AG04449 (cell line): ENCODE measurements at regions not wholly inside any gene's neighbourhood (a gene's known extent, or its start where the extent isn't known, plus 50 kb on each side); places are given as distances from the start of the nearest gene placed in this dataset.

Experiments
- CTCF ChIA-PET: fragments of 350-600 bp; formaldehyde crosslinking; extraction: SDS; loops from one replicate; lab custom pipeline; 2021; ENCODE audit warnings: antibody characterized with exemption; lab: Yijun Ruan, JAX
- POLR2A ChIA-PET: fragments of 400-600, 350-600 bp; formaldehyde crosslinking; extraction: SDS; loops from one replicate; lab custom pipeline; 2020; ENCODE audit warnings: antibody characterized with exemption, inconsistent platforms; lab: Yijun Ruan, JAX
- DNase-seq: peaks from one replicate; pipeline ENCODE4 v3.0.0-alpha.2; 2010; ENCODE audit warnings: low read depth, low spot score
- H3K4me3 ChIP-seq: 2 replicates; pipeline ENCODE4 v1.5.1; 2011; ENCODE audit warnings: low read depth, mild to moderate bottlenecking, control low read depth, low read length
- TF ChIP-seq, protein P1 (sequence below): IDR thresholded peaks from one replicate; pipeline ENCODE4 v1.5.1; 2011; ENCODE audit warnings: mild to moderate bottlenecking, moderate library complexity, low read length, control low read depth, inconsistent platforms; ENCODE audit not compliant: insufficient read depth; ENCODE audit errors: missing control alignments

DNA sequence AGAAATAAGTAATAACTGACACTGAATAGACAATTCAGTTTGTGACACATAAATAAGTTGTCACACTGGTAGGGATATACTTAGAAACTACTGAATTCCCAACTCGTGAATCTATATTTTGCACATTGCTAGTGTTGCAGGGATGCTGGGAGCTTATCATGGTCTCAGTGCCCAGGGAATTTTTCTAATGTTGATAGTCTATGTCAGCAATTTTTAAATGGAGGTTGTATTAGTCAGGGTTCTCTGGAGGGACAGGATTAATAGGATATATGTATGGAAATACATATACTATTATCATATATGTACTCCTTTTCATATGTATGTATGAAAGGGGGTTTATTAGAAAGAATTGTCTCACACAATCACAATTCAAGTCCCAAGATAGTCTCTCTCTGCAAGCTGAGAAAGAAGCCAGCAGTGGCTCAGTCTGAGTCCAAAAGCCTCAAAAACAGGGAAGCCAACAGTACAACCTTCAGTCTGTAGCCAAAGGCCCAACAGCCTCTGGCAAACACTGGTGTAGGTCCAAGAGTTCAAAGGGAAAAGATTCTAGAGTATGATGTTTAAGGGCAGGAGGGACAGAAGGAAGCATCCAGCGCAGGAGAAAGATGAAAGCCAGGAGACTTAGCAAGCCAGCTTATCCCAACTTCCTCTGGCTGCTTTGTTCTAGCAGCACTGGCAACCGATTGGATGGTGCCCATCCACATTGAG lies 980.9 kb upstream of the GJE1 start:
- H3K4me3 ChIP-seq: no peak overlapping the region
- no peak for DNase-seq
- POLR2A ChIA-PET: no interaction called here
- CTCF ChIA-PET: no interaction called here
- TF ChIP-seq, protein P1, sequence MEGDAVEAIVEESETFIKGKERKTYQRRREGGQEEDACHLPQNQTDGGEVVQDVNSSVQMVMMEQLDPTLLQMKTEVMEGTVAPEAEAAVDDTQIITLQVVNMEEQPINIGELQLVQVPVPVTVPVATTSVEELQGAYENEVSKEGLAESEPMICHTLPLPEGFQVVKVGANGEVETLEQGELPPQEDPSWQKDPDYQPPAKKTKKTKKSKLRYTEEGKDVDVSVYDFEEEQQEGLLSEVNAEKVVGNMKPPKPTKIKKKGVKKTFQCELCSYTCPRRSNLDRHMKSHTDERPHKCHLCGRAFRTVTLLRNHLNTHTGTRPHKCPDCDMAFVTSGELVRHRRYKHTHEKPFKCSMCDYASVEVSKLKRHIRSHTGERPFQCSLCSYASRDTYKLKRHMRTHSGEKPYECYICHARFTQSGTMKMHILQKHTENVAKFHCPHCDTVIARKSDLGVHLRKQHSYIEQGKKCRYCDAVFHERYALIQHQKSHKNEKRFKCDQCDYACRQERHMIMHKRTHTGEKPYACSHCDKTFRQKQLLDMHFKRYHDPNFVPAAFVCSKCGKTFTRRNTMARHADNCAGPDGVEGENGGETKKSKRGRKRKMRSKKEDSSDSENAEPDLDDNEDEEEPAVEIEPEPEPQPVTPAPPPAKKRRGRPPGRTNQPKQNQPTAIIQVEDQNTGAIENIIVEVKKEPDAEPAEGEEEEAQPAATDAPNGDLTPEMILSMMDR: no peak

DNA sequence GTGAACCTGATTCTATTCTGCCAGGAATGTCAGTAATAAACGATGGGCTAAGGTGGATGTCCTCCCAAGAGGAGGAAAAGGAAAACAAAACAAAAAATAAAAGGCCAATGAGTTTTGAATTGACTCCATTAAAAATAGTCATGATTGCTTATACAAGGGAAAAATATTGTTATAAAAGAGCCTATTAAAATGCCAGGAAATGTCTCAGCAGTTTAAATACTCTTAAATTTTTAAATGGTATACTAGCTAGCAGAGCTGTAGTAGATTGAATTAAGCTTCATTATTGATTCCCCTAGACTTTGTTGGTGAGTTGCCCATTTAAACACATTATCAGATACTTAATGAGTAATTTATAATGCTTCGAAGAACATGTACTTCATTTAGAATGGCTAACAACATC lies 990.9 kb upstream of the GJE1 start:
- DNase-seq: no peak
- TF ChIP-seq, protein P1: no peak
- CTCF ChIA-PET: no interaction called here
- H3K4me3 ChIP-seq: no peak overlapping the region
- POLR2A ChIA-PET: no interaction called here

DNA sequence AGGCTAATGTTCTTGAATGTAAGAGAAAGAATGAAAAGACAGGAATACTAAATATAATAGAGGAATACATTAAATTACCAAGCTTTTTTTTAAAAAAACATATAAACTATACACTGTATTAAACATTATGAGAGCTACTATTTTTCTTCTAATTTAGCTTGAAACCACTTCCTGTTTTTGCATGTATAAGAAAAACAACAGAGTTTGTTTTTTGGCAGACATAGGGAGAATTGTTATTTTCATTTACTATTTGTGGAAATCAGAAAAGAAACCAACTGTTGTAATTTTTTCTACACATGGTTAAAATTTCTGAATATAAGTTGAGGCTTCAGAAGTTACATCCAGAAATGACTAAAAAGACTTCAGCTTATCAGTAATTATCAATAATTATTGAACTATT lies 991.8 kb upstream of the GJE1 start:
- H3K4me3 ChIP-seq: no peak overlapping the region
- DNase-seq: no peak
- ChIA-PET POLR2A (no interaction called here), CTCF (no interaction called here)
- TF ChIP-seq, protein P1: no peak

DNA sequence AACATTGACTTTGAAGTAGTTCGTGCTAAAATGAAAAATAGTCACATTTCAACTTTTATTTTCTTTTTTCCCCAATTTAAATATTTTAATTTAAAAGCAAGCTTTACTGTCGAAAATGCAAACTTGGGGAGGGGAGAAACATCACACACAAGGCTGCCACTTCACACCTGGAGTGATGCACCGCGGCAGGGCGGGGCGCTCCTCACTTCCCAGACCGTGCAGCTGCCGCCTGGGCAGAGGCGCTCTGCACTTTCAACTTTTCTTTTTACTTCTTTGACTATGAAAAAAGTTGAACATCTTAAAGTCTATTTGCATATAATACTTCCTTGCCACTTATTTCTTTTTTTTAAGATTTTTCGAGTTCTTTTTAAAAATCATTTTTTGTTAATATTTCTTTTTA lies 993.3 kb upstream of the GJE1 start:
- CTCF ChIA-PET: no interaction called here
- TF ChIP-seq, protein P1: no peak
- H3K4me3 ChIP-seq: no peak overlapping the region
- POLR2A ChIA-PET: no interaction called here
- no peak for DNase-seq

DNA sequence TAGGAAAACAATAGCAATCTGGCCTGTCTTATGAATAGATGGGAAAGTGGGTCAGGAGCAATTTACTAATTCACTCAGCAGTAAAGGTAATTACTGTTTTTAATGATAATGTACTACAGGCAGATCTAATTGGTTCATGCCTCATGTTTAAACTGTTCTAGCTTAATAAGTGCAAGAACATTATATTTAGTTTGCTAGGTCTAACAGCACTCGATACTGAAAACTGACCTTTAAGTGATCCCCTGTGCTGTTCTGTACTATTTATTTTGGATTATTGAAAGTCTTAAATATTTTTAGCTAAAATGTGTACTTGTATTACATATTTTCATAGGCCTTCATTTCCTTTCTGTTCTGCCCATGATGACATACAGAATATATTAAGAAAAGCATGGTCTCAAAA lies 998.0 kb upstream of the GJE1 start:
- ChIA-PET CTCF (no interaction called here), POLR2A (interaction anchor here (0.8 kb wide), 1 partner anchor 1760 kb away, joined by 3 read pairs; the partner anchor contains the start of gene CITED2)
- H3K4me3 ChIP-seq: no peak overlapping the region
- TF ChIP-seq, protein P1: no peak
- no peak for DNase-seq

DNA sequence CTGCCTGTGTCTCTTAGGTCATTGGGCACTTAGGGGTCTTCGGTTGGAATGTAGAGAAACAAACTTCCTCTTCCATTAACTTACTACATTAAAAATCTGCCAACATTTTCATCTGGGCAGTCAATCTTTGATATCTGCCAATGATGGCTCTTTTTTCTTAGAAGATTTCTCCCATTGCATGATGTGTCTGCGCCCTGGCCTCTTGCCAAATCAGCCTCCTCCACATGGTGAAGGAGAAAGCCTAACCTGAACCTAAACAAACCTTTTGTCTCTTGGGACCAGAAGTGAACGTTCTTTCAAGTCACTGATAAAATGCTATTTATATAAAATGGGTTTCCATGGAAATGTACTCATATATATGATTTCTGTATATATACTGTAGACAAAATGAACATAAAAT lies 998.9 kb upstream of the GJE1 start:
- ChIA-PET POLR2A (no interaction called here), CTCF (no interaction called here)
- DNase-seq: no peak
- TF ChIP-seq, protein P1: no peak
- no peak overlapping the region for H3K4me3 ChIP-seq
